Spinal cord (tissue), 9 donors: ENCODE measurements at regions not wholly inside any gene's neighbourhood (a gene's known extent, or its start where the extent isn't known, plus 50 kb on each side); places are given as distances from the start of the nearest gene placed in this dataset.

Experiments
- DNase-seq, 6 donors: peaks; one replicate each; pipeline versions ENCODE4 v3.0.0 to v3.0.0-alpha.2; 2013 to 2015; ENCODE audit warnings: low spot score in 6 of 6, low read depth in 4 of 6
- H3K27ac ChIP-seq: one replicate; pipeline ENCODE4 v1.5.1; 2013; ENCODE audit warnings: low read depth, low read length, control low read depth
- H3K27me3 ChIP-seq: one replicate; pipeline ENCODE4 v1.6.1; 2013; ENCODE audit warnings: low read length; ENCODE audit not compliant: control insufficient read depth, insufficient read depth
- H3K36me3 ChIP-seq: one replicate; pipeline ENCODE4 v1.6.1; 2013; ENCODE audit warnings: low read length; ENCODE audit not compliant: control insufficient read depth, insufficient read depth
- H3K4me1 ChIP-seq: one replicate; pipeline ENCODE4 v1.6.1; 2013; ENCODE audit warnings: low read length; ENCODE audit not compliant: control insufficient read depth, insufficient read depth
- H3K4me3 ChIP-seq: one replicate; pipeline ENCODE4 v1.5.1; 2013; ENCODE audit warnings: low read depth, low read length, control low read depth
- H3K9me3 ChIP-seq: one replicate; pipeline ENCODE4 v1.6.1; 2013; ENCODE audit warnings: low read length; ENCODE audit not compliant: control insufficient read depth, insufficient read depth
- WGBS: methylation state at CpG from one replicate; pipeline ENCODE4 v1.1.5; 2013; ENCODE audit warnings: missing lambda C conversion rate; ENCODE audit not compliant: insufficient coverage; 5-methylcytosine and 5-hydroxymethylcytosine counted together
- donor health status: healthy.

GRCh38 chr3:165446555-165446954 lies 250.4 kb upstream of the SLITRK3 start:
- Histone ChIP-seq H3K4me3 (no peak overlapping the region), H3K36me3 (no peaks in the 10 kb centered on the region), H3K27me3 (no peaks in the 10 kb centered on the region), H3K27ac (no peak overlapping the region), H3K9me3 (no peaks in the 10 kb centered on the region), H3K4me1 (no peaks in the 10 kb centered on the region)
- WGBS, result 91% methylated on average over 3 of the region's 3 CpGs
- no peak for DNase-seq

DNA sequence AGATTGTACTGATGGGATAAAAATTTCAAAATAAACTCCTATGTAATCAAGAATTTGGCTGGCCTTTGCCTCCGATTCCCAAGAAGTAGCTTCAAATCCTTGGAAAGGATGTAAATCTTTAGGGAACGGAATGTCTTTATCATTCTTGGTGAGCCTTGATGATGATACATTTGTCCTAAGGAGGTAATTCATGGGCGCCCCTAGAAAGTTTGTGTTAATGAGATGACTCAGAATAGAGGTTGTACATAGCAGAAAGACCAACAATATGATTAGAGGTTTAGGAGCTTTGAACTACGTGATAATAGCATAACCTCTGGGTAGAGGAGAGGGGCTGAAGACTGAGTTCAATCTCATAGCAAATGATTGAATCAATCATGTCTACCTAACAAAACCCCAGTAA lies 248.6 kb upstream of the SLITRK3 start:
- Histone ChIP-seq H3K9me3 (no peaks in the 10 kb centered on the region), H3K27me3 (no peaks in the 10 kb centered on the region), H3K36me3 (no peaks in the 10 kb centered on the region), H3K27ac (no peak overlapping the region), H3K4me1 (no peaks in the 10 kb centered on the region), H3K4me3 (no peak overlapping the region)
- DNase-seq, result no peak
- WGBS, result 93% methylated on average over 2 of the region's 4 CpGs

GRCh38 chr3:165443664-165444063 lies 247.5 kb upstream of the SLITRK3 start:
- Histone ChIP-seq H3K4me3 (no peak overlapping the region), H3K9me3 (no peaks in the 10 kb centered on the region), H3K27ac (no peak overlapping the region), H3K27me3 (no peaks in the 10 kb centered on the region), H3K4me1 (no peaks in the 10 kb centered on the region), H3K36me3 (no peaks in the 10 kb centered on the region)
- no CpG with 5 or more reads among the region's 1 CpG for WGBS
- no peak for DNase-seq

DNA sequence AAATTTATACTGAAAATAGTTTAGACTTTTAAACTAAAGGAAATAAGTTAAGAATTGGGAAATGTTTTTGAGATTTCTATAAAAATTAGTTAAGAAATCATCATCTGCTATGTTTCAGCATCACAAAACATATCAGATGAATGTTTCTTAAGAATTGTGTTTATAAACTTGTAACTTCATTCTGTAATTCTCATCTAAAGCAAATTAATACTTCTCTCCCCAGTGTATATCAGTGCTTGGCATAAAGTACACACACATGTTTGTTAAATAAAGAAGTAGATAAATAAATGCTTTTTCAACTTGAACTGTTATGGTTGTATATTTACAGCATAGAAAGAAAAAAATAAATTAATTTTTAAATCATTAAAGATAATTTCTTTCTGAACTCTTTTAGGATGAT lies 245.9 kb upstream of the SLITRK3 start:
- H3K4me1 ChIP-seq, result no peaks in the 10 kb centered on the region

DNA sequence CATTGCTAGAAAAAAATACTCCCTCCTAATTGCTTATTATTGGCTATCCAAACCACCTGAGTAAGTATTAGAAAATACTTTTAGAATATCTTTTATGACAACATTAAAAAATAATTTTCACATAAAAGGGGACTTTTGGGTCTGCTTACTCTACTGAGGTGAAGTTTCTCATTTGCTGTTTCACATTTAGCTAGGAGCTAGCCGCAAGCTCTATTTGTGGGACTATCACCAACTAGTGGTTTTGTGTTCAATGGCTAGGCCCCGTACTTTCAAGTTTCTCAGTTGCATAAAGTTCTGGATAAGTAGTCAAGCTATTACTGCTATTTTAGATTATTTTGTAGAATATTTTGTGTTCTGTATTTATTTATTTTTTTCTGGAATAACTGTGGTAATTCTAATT lies 244.2 kb upstream of the SLITRK3 start:
- H3K27me3 ChIP-seq, result no peaks in the 10 kb centered on the region
- H3K9me3 ChIP-seq, result no peaks in the 10 kb centered on the region
- no peaks in the 10 kb centered on the region for H3K4me1 ChIP-seq
- no peak for DNase-seq
- no peak overlapping the region for H3K4me3 ChIP-seq
- WGBS, result 100% methylated on average over 1 of the region's 2 CpGs
- no peak overlapping the region for H3K27ac ChIP-seq
- H3K36me3 ChIP-seq, result no peaks in the 10 kb centered on the region

More for the DNA sequence above, 245.9 kb upstream of the SLITRK3 start:
- no peak for DNase-seq
- Histone ChIP-seq H3K4me3 (no peak overlapping the region), H3K27ac (no peak overlapping the region), H3K9me3 (no peaks in the 10 kb centered on the region), H3K36me3 (no peaks in the 10 kb centered on the region), H3K27me3 (no peaks in the 10 kb centered on the region)

GRCh38 chr3:165439765-165440164 lies 243.6 kb upstream of the SLITRK3 start:
- Histone ChIP-seq H3K4me3 (no peak overlapping the region), H3K27ac (no peak overlapping the region), H3K9me3 (no peaks in the 10 kb centered on the region), H3K36me3 (no peaks in the 10 kb centered on the region), H3K4me1 (no peaks in the 10 kb centered on the region), H3K27me3 (no peaks in the 10 kb centered on the region)
- no peak for DNase-seq
- no CpG with 5 or more reads among the region's 2 CpGs for WGBS

DNA sequence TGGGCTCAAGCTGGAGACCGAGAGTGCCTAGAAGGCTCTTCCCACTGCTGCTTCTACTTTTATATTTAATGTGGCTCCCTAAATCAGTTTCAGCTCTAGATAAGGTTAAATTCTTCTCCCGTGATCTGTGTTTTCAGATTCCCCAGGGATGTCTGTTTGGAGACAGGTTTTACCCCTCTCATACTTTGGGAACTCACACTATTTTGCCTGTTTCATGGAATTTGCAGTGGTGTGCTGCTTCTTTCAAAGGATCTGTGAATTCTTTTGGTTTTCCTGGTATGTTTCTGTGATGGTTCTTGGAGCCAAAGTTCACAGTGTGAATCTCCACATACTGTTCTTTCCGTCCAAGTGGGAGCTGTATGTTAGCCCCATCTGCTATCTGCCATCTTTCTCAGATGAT lies 238.3 kb upstream of the SLITRK3 start:
- H3K27ac ChIP-seq, result no peak overlapping the region
- DNase-seq, result no peak
- WGBS, result 100% methylated on average over 1 of the region's 3 CpGs
- H3K4me1 ChIP-seq, result no peaks in the 10 kb centered on the region
- peaks cover 2% of the 10 kb centered on the region for H3K9me3 ChIP-seq
- H3K4me3 ChIP-seq, result no peak overlapping the region
- no peaks in the 10 kb centered on the region for H3K36me3 ChIP-seq
- H3K27me3 ChIP-seq, result no peaks in the 10 kb centered on the region

GRCh38 chr3:165406425-165406824 lies 210.2 kb upstream of the SLITRK3 start:
- Histone ChIP-seq H3K27ac (no peak overlapping the region), H3K27me3 (no peaks in the 10 kb centered on the region), H3K4me3 (no peak overlapping the region), H3K9me3 (no peaks in the 10 kb centered on the region), H3K36me3 (no peaks in the 10 kb centered on the region), H3K4me1 (no peaks in the 10 kb centered on the region)
- DNase-seq, result no peak
- 100% methylated on average over 1 of the region's 2 CpGs for WGBS

DNA sequence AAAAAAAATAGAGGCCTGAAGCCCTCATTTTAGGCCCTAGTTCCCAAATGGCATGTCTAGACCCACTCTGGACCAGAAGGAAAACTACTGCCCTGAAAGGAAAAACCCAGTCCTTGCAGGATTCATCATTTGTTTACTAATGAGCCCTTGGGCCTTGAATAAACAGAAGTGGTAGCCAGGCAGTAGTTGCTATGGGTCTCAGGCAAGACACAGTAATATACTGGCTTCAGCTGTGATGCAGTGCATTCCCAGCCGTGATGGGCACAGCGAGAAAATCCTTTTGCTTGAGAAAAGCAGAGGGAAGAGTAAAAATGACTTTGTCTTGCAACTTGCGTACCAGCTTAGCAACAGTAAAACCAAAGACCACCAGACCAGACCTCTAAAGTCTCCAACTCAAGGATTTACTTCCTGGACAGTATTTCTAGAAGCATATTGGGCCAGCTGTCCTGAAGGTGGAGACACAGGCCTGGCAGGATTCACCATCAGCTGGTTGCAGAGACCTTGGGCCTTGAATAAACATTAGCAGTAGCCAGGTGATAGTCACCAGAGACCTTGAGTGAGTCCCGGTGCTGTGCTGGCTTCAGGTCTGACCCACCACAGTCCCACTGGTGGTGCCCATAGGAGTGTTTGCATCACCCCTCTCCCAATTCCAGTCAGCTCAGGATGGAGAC lies 208.3 kb upstream of the SLITRK3 start:
- no peaks in the 10 kb centered on the region for H3K4me1 ChIP-seq
- peak in 1 of 6 donors; percentile 1 for DNase-seq
- H3K27me3 ChIP-seq, result no peaks in the 10 kb centered on the region
- no peak overlapping the region for H3K4me3 ChIP-seq
- no peak overlapping the region for H3K27ac ChIP-seq
- H3K9me3 ChIP-seq, result no peaks in the 10 kb centered on the region
- no peaks in the 10 kb centered on the region for H3K36me3 ChIP-seq
- 92% methylated on average over 4 of the region's 4 CpGs for WGBS

GRCh38 chr3:165403666-165404065 lies 207.5 kb upstream of the SLITRK3 start:
- Histone ChIP-seq H3K9me3 (no peaks in the 10 kb centered on the region), H3K27ac (no peak overlapping the region), H3K4me3 (no peak overlapping the region), H3K27me3 (no peaks in the 10 kb centered on the region), H3K4me1 (no peaks in the 10 kb centered on the region), H3K36me3 (no peaks in the 10 kb centered on the region)
- no peak for DNase-seq
- 100% methylated on average over 1 of the region's 4 CpGs for WGBS
